GM12875 (cell line): ENCODE measurements at regions not wholly inside any gene's neighbourhood (a gene's known extent, or its start where the extent isn't known, plus 50 kb on each side); places are given as distances from the start of the nearest gene placed in this dataset.

Experiments used
- H3K4me3 ChIP-seq: one replicate; pipeline ENCODE4 v1.5.1; 2011; ENCODE audit warnings: low read depth, low read length, control low read depth
- CTCF ChIP-seq: IDR thresholded peaks from 2 replicates; pipeline ENCODE4 v1.5.1; 2011; ENCODE audit warnings: low read depth, mild to moderate bottlenecking, control low read depth, inconsistent platforms, low read length, moderate library complexity, borderline replicate concordance; ENCODE audit not compliant: insufficient read depth

- H3K4me3 ChIP-seq = no peak overlapping the region
- TF ChIP-seq CTCF = no peak
Measured at GRCh38 chr6:139625998-139626975, 251.8 kb upstream of the CITED2 start.

GRCh38 chr6:139625081-139625939, 250.9 kb upstream of the CITED2 start:
- no peak overlapping the region for H3K4me3 ChIP-seq
- no peak for TF ChIP-seq CTCF

- TF ChIP-seq CTCF = no peak
- no peak overlapping the region for H3K4me3 ChIP-seq
Measured at GRCh38 chr6:139623372-139623771, 248.9 kb upstream of the CITED2 start.

- no peak for TF ChIP-seq CTCF
- H3K4me3 ChIP-seq = no peak overlapping the region
Measured at GRCh38 chr6:139613496-139613895, 239.0 kb upstream of the CITED2 start.

- H3K4me3 ChIP-seq = no peak overlapping the region
- no peak for TF ChIP-seq CTCF
Measured at GRCh38 chr6:139612135-139612465, 237.7 kb upstream of the CITED2 start.

- TF ChIP-seq CTCF = no peak
- no peak overlapping the region for H3K4me3 ChIP-seq
Measured at GRCh38 chr6:139611327-139612134, 237.1 kb upstream of the CITED2 start.
